ENCODE measurements at regions not wholly inside any gene's neighbourhood (a gene's known extent, or its start where the extent isn't known, plus 50 kb on each side); places are given as distances from the start of the nearest gene placed in this dataset.

GRCh38 chr5:6194261-6194875, 184.0 kb downstream of the MED10 start:
- DNase-seq (ENCODE audit: low spot score in 2 of 2) = no peak
- WGBS, 2 donors = 91 to 93% methylated on average over 13 of the region's 13 CpGs
- TF ChIP-seq EP300 (IDR thresholded peaks at IDR 0.05) (no peak), CTCF (IDR thresholded peaks at IDR 0.05) (no peak), POLR2A (IDR thresholded peaks at IDR 0.05) (no peak)

GRCh38 chr5:6193310-6193709, 185.0 kb downstream of the MED10 start:
- WGBS, 2 donors = 78 to 83% methylated on average over 8 of the region's 8 CpGs
- Histone ChIP-seq H3K4me1 (no peaks in the 10 kb centered on the region), H3K9me3 (peaks cover 0 to 3% (median 0%) of the 10 kb centered on the region in 4 donors), H3K4me3 (no peak overlapping the region), H3K27ac (no peak overlapping the region), H3K27me3 (no peaks in the 10 kb centered on the region), H3K36me3 (no peaks in the 10 kb centered on the region)
- TF ChIP-seq EP300 (IDR thresholded peaks at IDR 0.05) = no peak
- TF ChIP-seq CTCF (IDR thresholded peaks at IDR 0.05) = no peak
- no peak for TF ChIP-seq POLR2A (IDR thresholded peaks at IDR 0.05)
- no peak for DNase-seq (ENCODE audit: low spot score in 2 of 2)

More at GRCh38 chr5:6194261-6194875, 184.0 kb downstream of the MED10 start:
- H3K36me3 ChIP-seq = no peaks in the 10 kb centered on the region
- H3K4me1 ChIP-seq = no peaks in the 10 kb centered on the region
- H3K27ac ChIP-seq = no peak overlapping the region
- no peak overlapping the region for H3K4me3 ChIP-seq
- peaks cover 0 to 3% (median 0%) of the 10 kb centered on the region in 4 donors for H3K9me3 ChIP-seq
- H3K27me3 ChIP-seq = no peaks in the 10 kb centered on the region

- no peaks in the 10 kb centered on the region for H3K4me1 ChIP-seq
- no peaks in the 10 kb centered on the region for H3K27me3 ChIP-seq
- DNase-seq (ENCODE audit: low spot score in 2 of 2) = no peak
- no peak overlapping the region for H3K4me3 ChIP-seq
- H3K9me3 ChIP-seq = peaks cover 0 to 3% (median 0%) of the 10 kb centered on the region in 4 donors
- 68% methylated on average over 7 of the region's 7 CpGs for WGBS, 2 donors
- no peak overlapping the region for H3K27ac ChIP-seq
- TF ChIP-seq CTCF (IDR thresholded peaks at IDR 0.05) = no peak
- no peak for TF ChIP-seq EP300 (IDR thresholded peaks at IDR 0.05)
- TF ChIP-seq POLR2A (IDR thresholded peaks at IDR 0.05) = no peak
- no peaks in the 10 kb centered on the region for H3K36me3 ChIP-seq
Measured at GRCh38 chr5:6190838-6191237, 187.5 kb downstream of the MED10 start.

- Histone ChIP-seq H3K9me3 (peaks cover 0 to 5% (median 0%) of the 10 kb centered on the region in 4 donors), H3K27me3 (no peaks in the 10 kb centered on the region), H3K27ac (no peak overlapping the region), H3K36me3 (no peaks in the 10 kb centered on the region), H3K4me3 (no peak overlapping the region), H3K4me1 (no peaks in the 10 kb centered on the region)
- DNase-seq (ENCODE audit: low spot score in 2 of 2) = no peak
- TF ChIP-seq CTCF (IDR thresholded peaks at IDR 0.05) (no peak), EP300 (IDR thresholded peaks at IDR 0.05) (no peak), POLR2A (IDR thresholded peaks at IDR 0.05) (no peak)
- 90 to 93% methylated on average over 8 of the region's 8 CpGs for WGBS, 2 donors
Measured at GRCh38 chr5:6188976-6189375, 189.4 kb downstream of the MED10 start.

- peaks cover 0 to 9% (median 0%) of the 10 kb centered on the region in 4 donors for H3K9me3 ChIP-seq
- H3K36me3 ChIP-seq = no peaks in the 10 kb centered on the region
- no peak overlapping the region for H3K27ac ChIP-seq
- no peaks in the 10 kb centered on the region for H3K4me1 ChIP-seq
- H3K4me3 ChIP-seq = no peak overlapping the region
- WGBS, 2 donors = 56 to 72% methylated on average over 6 of the region's 6 CpGs
- no peak for DNase-seq (ENCODE audit: low spot score in 2 of 2)
- no peak for TF ChIP-seq CTCF (IDR thresholded peaks at IDR 0.05)
- TF ChIP-seq EP300 (IDR thresholded peaks at IDR 0.05) = no peak
- no peak for TF ChIP-seq POLR2A (IDR thresholded peaks at IDR 0.05)
- no peaks in the 10 kb centered on the region for H3K27me3 ChIP-seq
Measured at GRCh38 chr5:6188344-6188743, 190.0 kb downstream of the MED10 start.
